ENCODE measurements at regions not wholly inside any gene's neighbourhood (a gene's known extent, or its start where the extent isn't known, plus 50 kb on each side); places are given as distances from the start of the nearest gene placed in this dataset.

- no peak for TF ChIP-seq SIN3A (IDR thresholded peaks at IDR 0.05; ENCODE audit: borderline replicate concordance in 2 of 2, control insufficient read depth in 1 of 2, low read depth in 2 of 2, low read length in 2 of 2)
- no peak for TF ChIP-seq TEAD1 (CRISPR knock-in tag; IDR thresholded peaks at IDR 0.05)
- no peak for TF ChIP-seq CTCF (IDR thresholded peaks at IDR 0.05 in 2 of 3, conservative IDR thresholded peaks at IDR 0.05 in 1 of 3; ENCODE audit: insufficient read depth in 2 of 3, low read depth in 1 of 3, low read length in 3 of 3)
Measured at GRCh38 chr5:68648944-68649857, 433.6 kb downstream of the PIK3R1 start.

All from K562 (cell line).